Activated naive CD8-positive, alpha-beta T cell (primary cell): ENCODE measurements at regions not wholly inside any gene's neighbourhood (a gene's known extent, or its start where the extent isn't known, plus 50 kb on each side); places are given as distances from the start of the nearest gene placed in this dataset.

Experiments used
- H3K27ac Mint-ChIP-seq: one replicate; pipeline ENCODE4 v1.8.0; 2021; ENCODE audit warnings: mixed read lengths
- H3K27me3 Mint-ChIP-seq: one replicate; pipeline ENCODE4 v1.8.0; 2021; ENCODE audit warnings: mixed read lengths
- H3K36me3 Mint-ChIP-seq: one replicate; pipeline ENCODE4 v1.8.0; 2021; ENCODE audit warnings: mixed read lengths
- H3K4me1 Mint-ChIP-seq: one replicate; pipeline ENCODE4 v1.8.0; 2021; ENCODE audit warnings: low read depth, mixed read lengths
- H3K4me3 Mint-ChIP-seq: one replicate; pipeline ENCODE4 v1.8.0; 2021; ENCODE audit warnings: mild to moderate bottlenecking, mixed read lengths
- H3K9me3 Mint-ChIP-seq: one replicate; pipeline ENCODE4 v1.8.0; 2021; ENCODE audit warnings: low read depth, mixed read lengths

- Mint-ChIP-seq H3K27me3 (peaks cover 13% of the 10 kb centered on the region), H3K4me3 (no peak overlapping the region)
Measured at GRCh38 chr6:71406865-71407860, 118.6 kb downstream of the OGFRL1 start.

GRCh38 chr6:71408787-71409723, 120.4 kb downstream of the OGFRL1 start:
- H3K27ac Mint-ChIP-seq: no peak overlapping the region
- peaks cover 14% of the 10 kb centered on the region for H3K27me3 Mint-ChIP-seq
- H3K4me1 Mint-ChIP-seq: no peaks in the 10 kb centered on the region
- H3K4me3 Mint-ChIP-seq: no peak overlapping the region
- H3K9me3 Mint-ChIP-seq: no peaks in the 10 kb centered on the region
- no peaks in the 10 kb centered on the region for H3K36me3 Mint-ChIP-seq

More at GRCh38 chr6:71406865-71407860, 118.6 kb downstream of the OGFRL1 start:
- Mint-ChIP-seq H3K9me3 (no peaks in the 10 kb centered on the region), H3K4me1 (no peaks in the 10 kb centered on the region), H3K27ac (no peak overlapping the region), H3K36me3 (no peaks in the 10 kb centered on the region)

DNA sequence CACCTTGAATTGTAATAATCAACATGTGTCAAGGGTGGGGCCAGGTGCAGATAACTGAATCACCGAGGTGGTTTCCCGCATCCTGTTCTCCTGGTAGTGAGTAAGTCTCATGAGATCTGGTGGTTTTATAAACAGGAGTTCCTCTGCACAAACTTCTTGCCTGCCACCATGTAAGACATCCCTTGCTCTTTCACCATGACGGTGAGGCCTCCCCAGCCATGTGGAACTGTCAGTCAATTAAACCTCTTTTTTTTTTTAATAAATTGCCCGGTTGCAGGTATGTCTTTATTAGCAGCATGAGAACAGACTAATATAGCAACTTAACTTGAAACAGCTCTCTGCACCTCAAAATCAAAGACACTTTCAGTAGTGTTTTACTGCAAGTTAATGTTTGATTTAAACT, 121.6 kb downstream of the OGFRL1 start:
- no peaks in the 10 kb centered on the region for H3K36me3 Mint-ChIP-seq
- H3K9me3 Mint-ChIP-seq: no peaks in the 10 kb centered on the region

DNA sequence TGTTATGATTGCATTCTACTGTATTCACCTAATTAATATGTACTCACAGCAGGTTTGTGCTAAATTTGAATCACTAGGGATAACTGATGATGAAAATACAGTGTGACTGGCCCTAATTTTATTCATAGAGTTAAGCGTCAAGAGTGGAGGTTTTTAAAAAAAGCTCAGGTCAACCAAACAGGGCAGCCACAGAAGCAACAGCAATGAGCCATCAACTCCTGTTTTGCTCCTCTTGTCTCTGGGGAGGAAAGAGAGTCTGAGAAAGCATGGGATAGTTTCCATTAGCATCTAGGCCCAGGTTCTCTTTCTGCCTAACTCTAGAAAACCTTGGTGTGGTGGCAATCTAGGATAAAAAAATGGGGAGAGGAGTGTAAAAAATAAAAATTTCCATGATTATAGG, 122.1 kb downstream of the OGFRL1 start:
- Mint-ChIP-seq H3K27me3 (peaks cover 16% of the 10 kb centered on the region), H3K36me3 (no peaks in the 10 kb centered on the region), H3K9me3 (no peaks in the 10 kb centered on the region), H3K27ac (no peak overlapping the region), H3K4me3 (no peak overlapping the region), H3K4me1 (no peaks in the 10 kb centered on the region)

More for the DNA sequence above, 121.6 kb downstream of the OGFRL1 start:
- peaks cover 17% of the 10 kb centered on the region for H3K27me3 Mint-ChIP-seq
- H3K4me1 Mint-ChIP-seq: no peaks in the 10 kb centered on the region
- no peak overlapping the region for H3K27ac Mint-ChIP-seq
- no peak overlapping the region for H3K4me3 Mint-ChIP-seq

GRCh38 chr6:71411882-71412281, 123.3 kb downstream of the OGFRL1 start:
- Mint-ChIP-seq H3K27ac (no peak overlapping the region), H3K9me3 (no peaks in the 10 kb centered on the region), H3K4me1 (no peaks in the 10 kb centered on the region), H3K27me3 (peaks cover 12% of the 10 kb centered on the region), H3K36me3 (no peaks in the 10 kb centered on the region), H3K4me3 (no peak overlapping the region)

GRCh38 chr6:71412559-71413140, 124.0 kb downstream of the OGFRL1 start:
- peaks cover 10% of the 10 kb centered on the region for H3K27me3 Mint-ChIP-seq
- no peaks in the 10 kb centered on the region for H3K4me1 Mint-ChIP-seq
- H3K4me3 Mint-ChIP-seq: no peak overlapping the region
- no peaks in the 10 kb centered on the region for H3K36me3 Mint-ChIP-seq
- H3K27ac Mint-ChIP-seq: no peak overlapping the region
- H3K9me3 Mint-ChIP-seq: no peaks in the 10 kb centered on the region

- H3K27me3 Mint-ChIP-seq: peaks cover 22% of the 10 kb centered on the region
Measured at GRCh38 chr6:71414486-71414885, 125.9 kb downstream of the OGFRL1 start.

DNA sequence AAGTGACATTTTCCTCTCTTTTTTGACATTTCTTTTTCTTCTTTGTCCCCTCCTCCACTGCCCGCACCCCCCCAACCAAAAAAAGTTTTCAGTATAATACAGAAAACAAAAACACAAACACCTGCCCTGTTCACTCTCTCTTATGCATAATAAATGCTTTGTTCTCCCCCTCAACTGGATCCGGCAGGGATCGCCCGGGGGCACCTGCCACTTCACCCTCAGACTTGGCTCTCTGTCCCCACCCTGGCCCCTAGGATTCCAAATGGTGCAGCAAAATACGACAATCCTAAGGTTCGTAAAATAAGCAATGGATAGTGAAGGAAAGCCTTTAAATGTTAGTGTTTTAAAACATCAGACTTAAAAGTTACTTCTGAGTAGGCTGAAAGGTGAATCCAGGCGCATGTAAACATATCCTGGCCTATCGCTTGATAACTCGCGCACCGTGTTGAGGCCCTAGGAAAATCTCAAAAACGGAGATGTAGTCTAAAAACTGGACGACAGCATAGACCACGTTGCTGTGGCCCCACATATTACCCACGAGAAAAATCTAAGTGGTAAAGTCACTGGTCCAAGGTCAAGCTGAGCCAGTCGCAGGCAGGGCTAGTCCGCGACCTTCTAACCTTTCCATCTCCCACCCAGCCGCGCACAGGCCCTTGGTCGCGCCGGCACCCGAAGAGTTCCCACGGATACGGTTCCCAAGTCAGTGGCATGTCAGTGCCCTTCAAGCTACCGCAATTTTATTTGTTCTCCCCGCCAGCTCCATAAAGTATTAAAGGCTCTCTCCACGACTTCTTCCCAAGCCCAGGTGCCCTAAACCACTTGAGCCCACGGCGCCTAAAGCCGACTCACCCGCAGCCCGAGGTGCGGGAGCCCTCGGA, 130.8 kb downstream of the OGFRL1 start:
- no peaks in the 10 kb centered on the region for H3K9me3 Mint-ChIP-seq
- H3K4me1 Mint-ChIP-seq: peaks cover 7% of the 10 kb centered on the region
- H3K36me3 Mint-ChIP-seq: no peaks in the 10 kb centered on the region
- peak overlapping the region; percentile 55 for H3K4me3 Mint-ChIP-seq
- H3K27ac Mint-ChIP-seq: no peak overlapping the region
- peaks cover 45% of the 10 kb centered on the region for H3K27me3 Mint-ChIP-seq

More at GRCh38 chr6:71414486-71414885, 125.9 kb downstream of the OGFRL1 start:
- H3K9me3 Mint-ChIP-seq: no peaks in the 10 kb centered on the region
- H3K36me3 Mint-ChIP-seq: no peaks in the 10 kb centered on the region
- no peak overlapping the region for H3K27ac Mint-ChIP-seq
- peaks cover 1% of the 10 kb centered on the region for H3K4me1 Mint-ChIP-seq
- H3K4me3 Mint-ChIP-seq: no peak overlapping the region

DNA sequence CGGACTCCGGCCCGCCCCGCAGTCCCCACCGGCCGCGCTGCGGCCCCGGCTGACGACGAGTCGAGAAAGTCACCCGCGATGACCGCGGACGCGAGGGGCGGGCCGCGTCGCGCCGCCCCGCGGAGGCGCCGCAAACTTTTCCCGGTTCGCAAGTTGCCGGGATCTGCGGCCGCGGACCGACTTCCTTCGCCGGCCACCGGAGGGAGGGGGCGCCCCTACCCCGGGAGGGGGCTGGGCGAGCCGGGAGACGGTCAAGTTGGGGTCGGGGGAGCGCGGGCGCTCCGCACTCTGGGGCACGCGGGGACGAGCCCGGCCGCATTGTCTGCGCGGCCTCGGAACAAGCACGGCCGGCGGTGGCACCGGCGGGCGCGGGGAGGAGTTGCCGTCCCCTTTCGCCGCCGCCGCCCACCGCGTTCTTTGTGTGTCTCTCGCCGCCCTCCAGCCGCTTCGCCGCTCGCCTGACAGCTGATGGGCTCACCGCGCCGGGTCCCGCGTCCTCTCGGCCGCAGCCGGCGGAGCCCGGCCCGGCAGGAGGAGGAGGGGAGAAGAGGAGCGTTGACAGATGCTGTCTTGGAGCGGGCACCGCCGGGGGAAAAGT, 131.6 kb downstream of the OGFRL1 start:
- no peaks in the 10 kb centered on the region for H3K9me3 Mint-ChIP-seq
- no peak overlapping the region for H3K4me3 Mint-ChIP-seq
- H3K4me1 Mint-ChIP-seq: peaks cover 7% of the 10 kb centered on the region
- H3K27ac Mint-ChIP-seq: no peak overlapping the region
- no peaks in the 10 kb centered on the region for H3K36me3 Mint-ChIP-seq
- peaks cover 48% of the 10 kb centered on the region for H3K27me3 Mint-ChIP-seq

DNA sequence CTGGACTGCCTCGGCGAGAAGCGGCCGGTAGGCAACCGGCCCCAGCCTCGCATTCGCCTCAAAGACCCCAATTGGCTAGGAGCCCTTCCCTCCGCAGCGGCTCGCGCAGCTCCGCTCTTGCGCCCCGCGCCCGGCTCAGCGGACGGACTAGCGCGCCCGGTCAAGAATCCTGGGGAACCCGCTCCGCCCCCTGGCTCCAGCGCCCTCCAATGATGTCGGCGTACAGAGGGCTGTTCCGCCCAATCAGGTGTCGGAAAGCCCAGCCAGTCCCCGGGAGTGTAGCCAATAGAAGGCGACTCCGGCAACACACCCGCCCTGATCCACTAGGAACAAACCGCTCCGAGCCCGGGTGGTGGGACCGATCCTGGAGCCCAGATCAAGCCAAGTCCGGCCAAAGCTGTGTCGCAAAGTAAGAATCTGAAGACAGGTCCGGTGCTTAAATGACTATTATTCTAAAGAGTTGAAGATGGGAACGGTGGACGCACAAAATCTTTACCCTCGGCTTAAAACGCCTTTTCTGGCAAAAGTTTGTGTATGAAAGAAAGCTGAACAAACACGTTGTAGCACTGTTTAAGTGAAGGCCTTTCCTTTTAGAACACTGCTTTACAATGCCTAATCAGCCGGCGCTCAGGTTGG, 132.2 kb downstream of the OGFRL1 start:
- peaks cover 49% of the 10 kb centered on the region for H3K27me3 Mint-ChIP-seq
- H3K36me3 Mint-ChIP-seq: no peaks in the 10 kb centered on the region
- H3K4me1 Mint-ChIP-seq: peaks cover 7% of the 10 kb centered on the region
- peak overlapping the region; percentile 71 for H3K4me3 Mint-ChIP-seq
- no peak overlapping the region for H3K27ac Mint-ChIP-seq
- no peaks in the 10 kb centered on the region for H3K9me3 Mint-ChIP-seq

DNA sequence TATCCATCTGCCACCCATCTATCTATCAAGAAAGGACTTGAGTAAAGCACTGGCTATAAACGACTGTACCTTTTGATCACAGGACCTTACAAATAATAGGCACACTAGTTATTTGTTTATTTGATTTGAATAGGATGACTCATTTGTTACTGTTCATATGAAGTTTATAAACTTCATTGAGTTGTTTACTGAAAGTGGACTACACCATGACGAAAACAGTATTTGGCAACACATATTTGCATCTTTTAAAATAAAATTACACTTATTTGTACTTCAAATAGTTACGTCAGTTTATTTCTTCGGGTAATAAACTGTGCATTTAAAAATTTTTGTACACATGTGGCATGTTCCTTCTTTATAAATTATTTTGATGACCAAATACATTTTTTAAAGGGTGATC, 133.0 kb downstream of the OGFRL1 start:
- Mint-ChIP-seq H3K27ac (no peak overlapping the region), H3K9me3 (no peaks in the 10 kb centered on the region), H3K4me1 (peaks cover 7% of the 10 kb centered on the region), H3K36me3 (no peaks in the 10 kb centered on the region), H3K27me3 (peaks cover 51% of the 10 kb centered on the region), H3K4me3 (no peak overlapping the region)

GRCh38 chr6:71430018-71430417, 141.4 kb downstream of the OGFRL1 start:
- H3K27me3 Mint-ChIP-seq: peaks cover 13% of the 10 kb centered on the region
- H3K36me3 Mint-ChIP-seq: no peaks in the 10 kb centered on the region
- H3K9me3 Mint-ChIP-seq: no peaks in the 10 kb centered on the region
- H3K4me1 Mint-ChIP-seq: no peaks in the 10 kb centered on the region
- H3K4me3 Mint-ChIP-seq: no peak overlapping the region
- H3K27ac Mint-ChIP-seq: no peak overlapping the region

DNA sequence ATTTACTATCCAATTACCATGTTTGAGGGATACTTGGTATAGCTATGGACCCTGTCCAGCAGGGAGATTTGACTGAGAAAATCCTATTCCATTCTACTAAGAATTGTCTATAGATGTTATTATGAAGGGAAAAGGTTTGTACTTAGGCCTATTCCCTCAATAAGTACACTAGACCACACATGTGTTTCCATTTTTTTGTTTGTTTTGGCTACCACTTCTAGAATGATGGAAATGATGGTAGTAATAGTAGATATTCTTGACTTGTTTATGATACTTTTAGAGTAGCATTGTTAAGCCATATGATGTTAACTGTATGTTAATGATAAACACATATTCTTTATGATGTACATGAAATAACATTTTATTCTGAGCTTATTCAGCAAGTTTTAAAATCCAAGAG, 144.8 kb downstream of the OGFRL1 start:
- H3K4me1 Mint-ChIP-seq: no peaks in the 10 kb centered on the region
- peaks cover 6% of the 10 kb centered on the region for H3K27me3 Mint-ChIP-seq

More for the DNA sequence above, 144.8 kb downstream of the OGFRL1 start:
- no peak overlapping the region for H3K4me3 Mint-ChIP-seq
- H3K27ac Mint-ChIP-seq: no peak overlapping the region
- no peaks in the 10 kb centered on the region for H3K9me3 Mint-ChIP-seq
- no peaks in the 10 kb centered on the region for H3K36me3 Mint-ChIP-seq
